HEK293 (cell line): ENCODE measurements at regions not wholly inside any gene's neighbourhood (a gene's known extent, or its start where the extent isn't known, plus 50 kb on each side); places are given as distances from the start of the nearest gene placed in this dataset.

ENCODE experiments used
- CTCF ChIP-seq: fragments of 450-650 bp; formaldehyde crosslinking; IDR thresholded peaks from 2 replicates; pipeline ENCODE4 v1.5.1; 2016; ENCODE audit warnings: missing biosample characterization, missing genetic modification characterization
- ZBTB21 ChIP-seq: fragments of 450-650 bp; formaldehyde crosslinking; IDR thresholded peaks from 2 replicates; pipeline ENCODE4 v1.5.1; 2017; ENCODE audit warnings: missing biosample characterization, missing genetic modification characterization
- ZEB2 ChIP-seq: fragments of 450-650 bp; formaldehyde crosslinking; IDR thresholded peaks from 2 replicates; pipeline ENCODE4 v1.5.1; 2016; ENCODE audit warnings: missing biosample characterization, missing genetic modification characterization
- ZNF341 ChIP-seq: fragments of 450-650 bp; formaldehyde crosslinking; IDR thresholded peaks from 2 replicates; pipeline ENCODE4; 2016; ENCODE audit warnings: low read depth, missing biosample characterization, missing genetic modification characterization
- ZNF37A ChIP-seq: fragments of 450-650 bp; IDR thresholded peaks from 2 replicates; pipeline ENCODE4 v1.5.1; 2018; ENCODE audit warnings: missing biosample characterization, missing genetic modification characterization
- ZNF530 ChIP-seq: fragments of 450-650 bp; formaldehyde crosslinking; IDR thresholded peaks from 2 replicates; pipeline ENCODE4 v1.5.1; 2016; ENCODE audit warnings: low read depth, missing biosample characterization, missing genetic modification characterization
- ZNF558 ChIP-seq: fragments of 450-650 bp; formaldehyde crosslinking; IDR thresholded peaks from 2 replicates; pipeline ENCODE4 v1.5.1; 2016; ENCODE audit warnings: missing biosample characterization, missing genetic modification characterization
- ZNF701 ChIP-seq: fragments of 450-650 bp; formaldehyde crosslinking; IDR thresholded peaks from 2 replicates; pipeline ENCODE4 v1.5.1; 2016; ENCODE audit warnings: missing biosample characterization, missing genetic modification characterization
- ZSCAN23 ChIP-seq: fragments of 450-650 bp; formaldehyde crosslinking; IDR thresholded peaks from 2 replicates; pipeline ENCODE4 v1.5.1; 2016; ENCODE audit warnings: missing biosample characterization, missing genetic modification characterization

GRCh38 chr1:79899914-79900313 lies 893.4 kb upstream of the ADGRL4 start:
- no peak for TF ChIP-seq ZNF341 (tag by site-specific recombination)
- TF ChIP-seq ZNF701 (tag by site-specific recombination): no peak
- TF ChIP-seq ZEB2 (tag by site-specific recombination): no peak
- TF ChIP-seq ZNF37A: no peak
- TF ChIP-seq ZBTB21 (tag by site-specific recombination): no peak
- TF ChIP-seq ZSCAN23 (tag by site-specific recombination): no peak
- TF ChIP-seq ZNF530 (tag by site-specific recombination): no peak
- TF ChIP-seq ZNF558 (tag by site-specific recombination): no peak
- no peak for TF ChIP-seq CTCF
